Type B pancreatic cell (in vitro differentiated cells): ENCODE measurements at regions not wholly inside any gene's neighbourhood (a gene's known extent, or its start where the extent isn't known, plus 50 kb on each side); places are given as distances from the start of the nearest gene placed in this dataset.

ENCODE experiments used
- DNase-seq: peaks from one replicate; pipeline ENCODE4 v3.0.0; 2021; ENCODE audit warnings: mixed read lengths; ENCODE audit not compliant: unreplicated experiment; ENCODE audit errors: extremely low spot score
- H3K27ac Mint-ChIP-seq: 2 replicates; pipeline ENCODE4 v1.8.0; 2021; ENCODE audit warnings: mild to moderate bottlenecking, mixed read lengths
- H3K27me3 Mint-ChIP-seq: 2 replicates; pipeline ENCODE4 v1.8.0; 2021; ENCODE audit warnings: mixed read lengths
- H3K36me3 Mint-ChIP-seq: 2 replicates; pipeline ENCODE4 v1.8.0; 2021; ENCODE audit warnings: mixed read lengths
- H3K4me1 Mint-ChIP-seq: one replicate; pipeline ENCODE4 v1.8.0; 2021; ENCODE audit warnings: mixed read lengths; ENCODE audit not compliant: unreplicated experiment
- H3K4me3 Mint-ChIP-seq: 2 replicates; pipeline ENCODE4 v1.8.0; 2021; ENCODE audit warnings: mild to moderate bottlenecking, mixed read lengths
- H3K9me3 Mint-ChIP-seq: 2 replicates; pipeline ENCODE4 v1.8.0; 2021; ENCODE audit warnings: mixed read lengths
- CTCF ChIP-seq: fragments of 200-600 bp; sonication (generic); conservative IDR thresholded peaks from 2 replicates; pipeline ENCODE4 v1.5.0; 2021; ENCODE audit warnings: antibody characterized with exemption, mild to moderate bottlenecking

- no peaks in the 10 kb centered on the region for H3K36me3 Mint-ChIP-seq
- H3K27ac Mint-ChIP-seq = no peak overlapping the region
- no peak overlapping the region for H3K4me3 Mint-ChIP-seq
- TF ChIP-seq CTCF = no peak
- H3K9me3 Mint-ChIP-seq = peaks cover 5% of the 10 kb centered on the region
- no peaks in the 10 kb centered on the region for H3K4me1 Mint-ChIP-seq
- no peak for DNase-seq
- H3K27me3 Mint-ChIP-seq = peaks cover 4% of the 10 kb centered on the region
Observed at GRCh38 chr2:129178356-129178755, 801.1 kb upstream of the RAB6C start.

- H3K4me1 Mint-ChIP-seq = no peaks in the 10 kb centered on the region
- no peaks in the 10 kb centered on the region for H3K36me3 Mint-ChIP-seq
- H3K4me3 Mint-ChIP-seq = no peak overlapping the region
- no peak overlapping the region for H3K27ac Mint-ChIP-seq
- H3K9me3 Mint-ChIP-seq = no peaks in the 10 kb centered on the region
- no peak for TF ChIP-seq CTCF
- peaks cover 4% of the 10 kb centered on the region for H3K27me3 Mint-ChIP-seq
- DNase-seq = no peak
Observed at GRCh38 chr2:129179199-129179598, 800.3 kb upstream of the RAB6C start.

- DNase-seq = no peak
- H3K27ac Mint-ChIP-seq = no peak overlapping the region
- no peaks in the 10 kb centered on the region for H3K9me3 Mint-ChIP-seq
- H3K4me3 Mint-ChIP-seq = no peak overlapping the region
- H3K36me3 Mint-ChIP-seq = no peaks in the 10 kb centered on the region
- no peaks in the 10 kb centered on the region for H3K4me1 Mint-ChIP-seq
- no peak for TF ChIP-seq CTCF
- peaks cover 4% of the 10 kb centered on the region for H3K27me3 Mint-ChIP-seq
Observed at GRCh38 chr2:129180124-129180716, 799.2 kb upstream of the RAB6C start.

GRCh38 chr2:129181433-129181832 lies 798.0 kb upstream of the RAB6C start:
- no peaks in the 10 kb centered on the region for H3K4me1 Mint-ChIP-seq
- no peak for TF ChIP-seq CTCF
- H3K27ac Mint-ChIP-seq = no peak overlapping the region

GRCh38 chr2:129181963-129182362 lies 797.5 kb upstream of the RAB6C start:
- no peak overlapping the region for H3K4me3 Mint-ChIP-seq
- H3K4me1 Mint-ChIP-seq = no peaks in the 10 kb centered on the region
- TF ChIP-seq CTCF = no peak
- no peaks in the 10 kb centered on the region for H3K27me3 Mint-ChIP-seq
- no peaks in the 10 kb centered on the region for H3K9me3 Mint-ChIP-seq
- no peaks in the 10 kb centered on the region for H3K36me3 Mint-ChIP-seq
- H3K27ac Mint-ChIP-seq = no peak overlapping the region
- DNase-seq = no peak

More at GRCh38 chr2:129181433-129181832, 798.0 kb upstream of the RAB6C start:
- no peak for DNase-seq
- H3K4me3 Mint-ChIP-seq = no peak overlapping the region
- H3K9me3 Mint-ChIP-seq = no peaks in the 10 kb centered on the region
- H3K36me3 Mint-ChIP-seq = no peaks in the 10 kb centered on the region
- peaks cover 3% of the 10 kb centered on the region for H3K27me3 Mint-ChIP-seq

- Mint-ChIP-seq H3K4me1 (peaks cover 21% of the 10 kb centered on the region), H3K27ac (no peak overlapping the region), H3K4me3 (no peak overlapping the region), H3K36me3 (no peaks in the 10 kb centered on the region), H3K27me3 (no peaks in the 10 kb centered on the region), H3K9me3 (peaks cover 5% of the 10 kb centered on the region)
- DNase-seq = no peak
- no peak for TF ChIP-seq CTCF
Observed at GRCh38 chr2:129187343-129187742, 792.1 kb upstream of the RAB6C start.
